Chondrocyte (in vitro differentiated cells): ENCODE measurements at regions not wholly inside any gene's neighbourhood (a gene's known extent, or its start where the extent isn't known, plus 50 kb on each side); places are given as distances from the start of the nearest gene placed in this dataset.

Experiments
- DNase-seq: peaks from one replicate; pipeline ENCODE4 v3.0.0; 2021; ENCODE audit warnings: mixed read lengths, low spot score
- H3K27ac Mint-ChIP-seq: one replicate; pipeline ENCODE4 v1.8.0; 2021; ENCODE audit warnings: mild to moderate bottlenecking, moderate library complexity, mixed read lengths; ENCODE audit not compliant: unreplicated experiment
- H3K27me3 Mint-ChIP-seq: 2 replicates; pipeline ENCODE4 v1.8.0; 2021; ENCODE audit warnings: low read depth, mixed read lengths
- H3K36me3 Mint-ChIP-seq: 2 replicates; pipeline ENCODE4 v1.8.0; 2021; ENCODE audit warnings: low read depth, mixed read lengths
- H3K4me1 Mint-ChIP-seq: 2 replicates; pipeline ENCODE4 v1.8.0; 2021; ENCODE audit warnings: low read depth, mild to moderate bottlenecking, mixed read lengths
- H3K4me3 Mint-ChIP-seq: one replicate; pipeline ENCODE4 v1.8.0; 2021; ENCODE audit warnings: mild to moderate bottlenecking, moderate library complexity, mixed read lengths; ENCODE audit not compliant: unreplicated experiment
- H3K9me3 Mint-ChIP-seq: 2 replicates; pipeline ENCODE4 v1.8.0; 2021; ENCODE audit warnings: low read depth, mixed read lengths
- TF ChIP-seq, protein P1 (sequence below): fragments of 200-600 bp; sonication (generic); IDR thresholded peaks from 2 replicates; pipeline ENCODE4 v1.5.0; 2021; ENCODE audit warnings: antibody characterized with exemption, mild to moderate bottlenecking, moderate library complexity

DNA sequence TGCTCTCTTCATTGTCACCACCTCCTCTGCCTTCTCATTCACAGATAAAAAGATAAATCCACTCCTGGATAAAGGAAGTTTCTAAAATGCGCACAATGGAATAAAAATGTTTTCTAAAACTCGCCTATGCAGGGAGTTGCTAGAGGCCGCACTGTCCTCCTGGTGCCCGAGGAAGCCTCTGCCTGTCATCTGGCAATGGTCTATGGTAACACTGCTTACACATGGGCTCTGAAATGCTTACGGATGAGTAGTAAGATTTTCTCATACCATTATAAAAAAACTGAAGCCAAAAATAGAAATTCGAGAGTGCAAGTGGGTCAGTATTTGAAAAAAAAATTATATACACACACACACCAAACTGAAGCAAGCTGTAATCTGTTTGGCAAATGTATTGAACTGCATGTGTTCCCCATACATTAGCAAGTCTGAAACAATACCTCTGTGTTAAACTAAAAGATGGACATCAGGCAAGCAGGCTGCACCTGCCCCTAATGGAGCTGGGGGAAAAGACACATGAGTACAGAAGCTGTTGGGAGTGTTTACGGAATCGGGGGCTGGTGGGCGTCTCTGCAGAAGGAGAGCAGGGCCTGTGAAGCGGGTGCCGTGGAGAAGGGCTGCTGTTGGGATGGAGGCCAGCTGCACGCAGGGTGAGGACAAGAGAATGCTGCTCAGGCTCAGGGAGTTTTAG, 103.3 kb upstream of the FAT1 start:
- no peak overlapping the region for H3K27ac Mint-ChIP-seq
- H3K4me1 Mint-ChIP-seq: peaks cover 28% of the 10 kb centered on the region
- H3K9me3 Mint-ChIP-seq: no peaks in the 10 kb centered on the region
- DNase-seq: no peak
- no peak overlapping the region for H3K4me3 Mint-ChIP-seq
- no peaks in the 10 kb centered on the region for H3K27me3 Mint-ChIP-seq
- H3K36me3 Mint-ChIP-seq: no peaks in the 10 kb centered on the region
- TF ChIP-seq, protein P1, sequence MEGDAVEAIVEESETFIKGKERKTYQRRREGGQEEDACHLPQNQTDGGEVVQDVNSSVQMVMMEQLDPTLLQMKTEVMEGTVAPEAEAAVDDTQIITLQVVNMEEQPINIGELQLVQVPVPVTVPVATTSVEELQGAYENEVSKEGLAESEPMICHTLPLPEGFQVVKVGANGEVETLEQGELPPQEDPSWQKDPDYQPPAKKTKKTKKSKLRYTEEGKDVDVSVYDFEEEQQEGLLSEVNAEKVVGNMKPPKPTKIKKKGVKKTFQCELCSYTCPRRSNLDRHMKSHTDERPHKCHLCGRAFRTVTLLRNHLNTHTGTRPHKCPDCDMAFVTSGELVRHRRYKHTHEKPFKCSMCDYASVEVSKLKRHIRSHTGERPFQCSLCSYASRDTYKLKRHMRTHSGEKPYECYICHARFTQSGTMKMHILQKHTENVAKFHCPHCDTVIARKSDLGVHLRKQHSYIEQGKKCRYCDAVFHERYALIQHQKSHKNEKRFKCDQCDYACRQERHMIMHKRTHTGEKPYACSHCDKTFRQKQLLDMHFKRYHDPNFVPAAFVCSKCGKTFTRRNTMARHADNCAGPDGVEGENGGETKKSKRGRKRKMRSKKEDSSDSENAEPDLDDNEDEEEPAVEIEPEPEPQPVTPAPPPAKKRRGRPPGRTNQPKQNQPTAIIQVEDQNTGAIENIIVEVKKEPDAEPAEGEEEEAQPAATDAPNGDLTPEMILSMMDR: no peak

DNA sequence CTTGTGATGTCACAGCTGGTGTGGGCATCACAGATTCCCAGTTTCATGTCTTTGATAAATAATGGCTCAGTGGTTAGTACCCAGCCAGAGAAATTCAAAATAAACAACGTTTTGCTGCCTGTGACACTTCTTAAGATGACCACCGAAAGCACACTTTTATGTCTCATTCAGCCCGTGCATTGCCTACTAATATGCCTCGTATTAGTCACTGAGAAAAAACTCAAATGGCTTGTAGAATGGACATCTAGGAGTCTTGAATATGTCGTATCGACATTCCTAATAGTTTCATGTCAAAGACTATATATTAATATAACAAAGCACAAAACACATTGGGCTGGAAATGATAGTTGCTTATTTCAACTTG, 103.9 kb upstream of the FAT1 start:
- TF ChIP-seq, protein P1: no peak
- H3K36me3 Mint-ChIP-seq: no peaks in the 10 kb centered on the region
- DNase-seq: no peak
- H3K27ac Mint-ChIP-seq: no peak overlapping the region
- no peaks in the 10 kb centered on the region for H3K27me3 Mint-ChIP-seq
- H3K4me1 Mint-ChIP-seq: peaks cover 27% of the 10 kb centered on the region
- H3K9me3 Mint-ChIP-seq: no peaks in the 10 kb centered on the region
- no peak overlapping the region for H3K4me3 Mint-ChIP-seq

DNA sequence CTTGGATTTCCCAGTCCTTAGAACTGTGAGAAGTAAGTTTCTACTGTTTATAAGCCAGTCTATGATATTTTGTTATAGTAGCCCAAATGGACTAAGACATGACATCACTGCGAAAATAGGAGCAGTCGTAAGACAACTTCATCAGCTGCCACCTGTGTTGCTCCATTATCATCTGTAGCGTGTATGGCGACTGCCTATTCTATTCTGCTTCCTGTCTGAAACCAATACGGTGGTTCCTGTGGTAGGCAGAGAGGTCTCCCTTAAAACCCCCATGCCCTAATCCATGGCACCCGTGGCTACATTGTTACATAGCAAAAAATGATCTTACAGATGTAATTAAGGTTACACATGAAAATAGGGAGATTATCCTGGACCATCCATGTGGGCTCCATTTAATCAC, 105.4 kb upstream of the FAT1 start:
- H3K4me1 Mint-ChIP-seq: peaks cover 26% of the 10 kb centered on the region
- H3K9me3 Mint-ChIP-seq: no peaks in the 10 kb centered on the region
- no peaks in the 10 kb centered on the region for H3K36me3 Mint-ChIP-seq
- H3K27ac Mint-ChIP-seq: no peak overlapping the region
- no peak for DNase-seq
- no peak overlapping the region for H3K4me3 Mint-ChIP-seq
- TF ChIP-seq, protein P1: no peak
- no peaks in the 10 kb centered on the region for H3K27me3 Mint-ChIP-seq

DNA sequence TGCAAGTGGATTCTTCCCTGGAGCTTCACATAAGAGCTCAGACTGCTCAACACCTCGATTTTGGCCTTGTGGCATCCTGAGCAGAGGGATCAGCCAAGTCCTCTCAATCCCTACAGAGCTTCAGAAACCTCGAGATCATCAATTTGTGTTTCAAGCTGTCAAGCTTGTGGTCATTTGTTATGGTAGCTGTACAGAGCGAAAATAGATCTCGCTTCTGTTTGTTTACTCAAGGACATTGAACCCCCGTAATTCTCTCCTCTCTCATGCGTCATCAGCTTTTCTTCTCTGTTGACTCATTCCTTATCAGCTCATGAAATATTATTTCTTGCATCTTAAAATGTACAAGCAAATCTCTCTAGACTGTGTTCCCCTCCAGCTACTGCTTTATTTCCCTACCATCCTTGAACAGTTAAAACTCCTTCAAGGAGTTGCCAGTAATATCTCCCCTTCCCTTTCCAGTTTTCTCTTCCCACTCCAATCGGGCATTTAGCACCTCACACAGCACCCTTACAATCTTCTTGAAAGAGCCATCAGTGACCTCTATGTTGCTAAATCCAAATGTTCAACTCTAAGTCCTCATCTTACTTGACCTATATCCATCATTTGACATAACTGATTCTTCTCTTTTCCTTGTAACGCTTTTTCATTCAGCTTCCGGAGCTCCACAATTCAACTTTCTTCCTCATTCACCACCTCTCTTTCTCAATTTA, 106.2 kb upstream of the FAT1 start:
- H3K27me3 Mint-ChIP-seq: no peaks in the 10 kb centered on the region
- no peak for DNase-seq
- H3K9me3 Mint-ChIP-seq: no peaks in the 10 kb centered on the region
- peak overlapping the region; percentile 80 for H3K27ac Mint-ChIP-seq
- H3K36me3 Mint-ChIP-seq: no peaks in the 10 kb centered on the region
- TF ChIP-seq, protein P1: no peak
- peaks cover 26% of the 10 kb centered on the region for H3K4me1 Mint-ChIP-seq
- H3K4me3 Mint-ChIP-seq: no peak overlapping the region

DNA sequence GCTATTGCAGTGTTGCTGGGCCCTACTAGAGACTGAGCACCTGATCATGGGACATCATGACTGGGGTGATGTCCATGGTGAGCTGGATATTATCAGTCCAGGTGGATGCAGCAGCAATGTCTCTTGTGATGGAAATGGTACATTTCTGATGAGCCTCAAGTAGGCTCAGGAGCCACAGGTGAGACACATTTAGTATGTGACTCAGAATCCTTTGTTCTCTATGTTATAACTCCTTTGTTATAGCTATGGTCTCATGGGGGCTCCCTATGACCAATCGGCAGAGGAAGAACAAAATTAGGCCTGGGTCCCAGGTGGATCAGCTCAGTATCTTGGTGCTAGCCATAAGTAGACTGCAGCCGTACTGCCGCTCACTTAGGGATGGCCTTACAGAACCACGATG, 107.9 kb upstream of the FAT1 start:
- TF ChIP-seq, protein P1: no peak
- no peak for DNase-seq
- H3K9me3 Mint-ChIP-seq: no peaks in the 10 kb centered on the region
- no peaks in the 10 kb centered on the region for H3K36me3 Mint-ChIP-seq
- no peaks in the 10 kb centered on the region for H3K27me3 Mint-ChIP-seq
- no peak overlapping the region for H3K27ac Mint-ChIP-seq
- peaks cover 18% of the 10 kb centered on the region for H3K4me1 Mint-ChIP-seq
- no peak overlapping the region for H3K4me3 Mint-ChIP-seq
